ENCODE measurements at regions not wholly inside any gene's neighbourhood (a gene's known extent, or its start where the extent isn't known, plus 50 kb on each side); places are given as distances from the start of the nearest gene placed in this dataset.

DNA sequence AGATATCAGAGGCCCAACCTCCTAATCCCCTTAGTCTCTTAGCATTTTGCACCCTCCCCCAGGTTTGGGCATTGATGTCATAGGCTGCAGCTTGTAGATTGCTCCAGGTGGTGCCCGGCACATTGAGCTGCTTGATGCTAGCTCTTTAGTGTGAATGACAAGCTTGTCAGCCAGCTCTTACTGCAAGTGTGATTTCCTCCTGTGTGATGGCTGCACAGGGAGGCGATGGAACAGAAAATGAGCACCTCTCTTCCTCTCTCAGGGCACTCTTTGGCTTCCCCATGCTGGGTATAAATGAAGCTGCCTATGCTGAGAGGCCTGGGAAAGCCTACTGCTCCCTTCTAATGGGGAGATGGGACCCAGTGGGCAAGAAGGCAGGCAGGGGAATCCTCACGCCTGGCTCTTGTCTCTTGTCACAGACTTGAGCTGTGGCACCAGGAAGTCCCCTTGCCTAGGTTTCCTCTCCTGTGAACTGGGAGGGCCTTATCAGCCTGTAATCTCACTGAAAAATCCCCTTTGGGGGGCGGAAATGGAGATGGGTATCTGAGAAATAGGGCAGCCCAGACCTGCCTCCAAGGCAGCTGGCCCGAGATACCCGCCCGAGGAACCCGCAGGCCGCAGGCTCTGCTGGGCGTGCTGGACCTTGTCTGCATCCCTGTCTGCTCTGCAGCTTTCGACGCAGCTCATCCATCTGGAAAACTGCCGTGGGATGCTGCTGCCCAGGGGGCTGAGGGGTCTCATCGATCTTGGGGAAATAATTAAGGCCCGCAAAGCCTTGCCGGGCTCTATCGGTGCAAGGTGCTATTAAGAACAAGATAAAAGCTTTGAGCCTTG, 163.5 kb upstream of the CXCR4 start:
- SMC1A ChIA-PET (ENCODE audit: uncharacterized antibody, unreplicated experiment): interaction anchor here (0.6 to 11.1 kb wide), 31 partner anchors 8 to 248 kb away, joined by 3 to 166 read pairs (median 4); no protein-coding TSS in a partner anchor
- intact Hi-C loops (cut with micrococcal nuclease; ENCODE audit: unreplicated experiment): no loop called here
- no TSS peak for BruUV-seq (replicated peaks)
- Histone ChIP-seq H3K79me2 (ENCODE audit: control insufficient read depth, insufficient read depth, low read length) (no peaks in the 10 kb centered on the region), H3K27me3 (replicated peaks in 1 of 2; ENCODE audit: control insufficient read depth in 2 of 2, insufficient read depth in 2 of 2, low read length in 1 of 2) (no peaks in the 10 kb centered on the region; a peak in 1 of 4 replicates), H3K9me3 (replicated peaks; ENCODE audit: control insufficient read depth, insufficient read depth, low read length) (no peaks in the 10 kb centered on the region; the same call in 1 of the 3 replicates), H4K20me1 (ENCODE audit: control insufficient read depth, insufficient read depth) (no peaks in the 10 kb centered on the region), H2AFZ (ENCODE audit: control insufficient read depth, low read depth, low read length) (peak overlapping the region; percentile 79), H3K27ac (ENCODE audit: control insufficient read depth, insufficient read depth) (no peak overlapping the region), H3K4me1 (ENCODE audit: control insufficient read depth, insufficient read depth, low read length) (peaks cover 22% of the 10 kb centered on the region), H3K4me2 (ENCODE audit: control insufficient read depth, insufficient read depth) (peak overlapping the region; percentile 33; the same call in 1 of the 2 replicates), H3K9ac (ENCODE audit: control insufficient read depth, insufficient read depth, low read length) (no peak overlapping the region), H3K36me3 (ENCODE audit: control insufficient read depth in 2 of 2, insufficient read depth in 2 of 2, low read length in 1 of 2) (no peaks in the 10 kb centered on the region), H3K4me3 (no peak overlapping the region)
- POLR2A ChIA-PET: interaction anchor here (1.0 to 4.0 kb wide), 12 partner anchors 24 to 95 kb away, joined by 3 to 14 read pairs (median 4); no protein-coding TSS in a partner anchor
- 77% methylated on average over 17 of the region's 17 CpGs for WGBS (ENCODE audit: insufficient coverage, insufficient replicate concordance, low lambda C conversion rate, missing lambda C conversion rate)
- CTCF ChIA-PET: interaction anchor here (0.7 to 5.4 kb wide), 15 partner anchors 12 to 148 kb away, joined by 3 to 31 read pairs (median 5); no protein-coding TSS in a partner anchor
- ATAC-seq: peak; percentile 85
- DNase-seq (ENCODE audit: low read depth, low spot score): peak; percentile 25
- no peak for FAIRE-seq
- RAD21 ChIA-PET (ENCODE audit: unreplicated experiment): interaction anchor here (0.8 to 3.3 kb wide), 33 partner anchors 13 to 266 kb away, joined by 3 to 53 read pairs (median 6); no protein-coding TSS in a partner anchor
- in situ Hi-C loops (cut with MboI): no loop called here
- TF ChIP-seq, protein P1, sequence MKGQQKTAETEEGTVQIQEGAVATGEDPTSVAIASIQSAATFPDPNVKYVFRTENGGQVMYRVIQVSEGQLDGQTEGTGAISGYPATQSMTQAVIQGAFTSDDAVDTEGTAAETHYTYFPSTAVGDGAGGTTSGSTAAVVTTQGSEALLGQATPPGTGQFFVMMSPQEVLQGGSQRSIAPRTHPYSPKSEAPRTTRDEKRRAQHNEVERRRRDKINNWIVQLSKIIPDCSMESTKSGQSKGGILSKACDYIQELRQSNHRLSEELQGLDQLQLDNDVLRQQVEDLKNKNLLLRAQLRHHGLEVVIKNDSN (IDR thresholded peaks at IDR 0.05; ENCODE audit: borderline replicate concordance, extremely low read length, insufficient read depth, low read depth, low read length): no peak
- TF ChIP-seq MEF2A (IDR thresholded peaks at IDR 0.05; ENCODE audit: insufficient read depth, low read depth, low read length): no peak
- TF ChIP-seq, protein P2, sequence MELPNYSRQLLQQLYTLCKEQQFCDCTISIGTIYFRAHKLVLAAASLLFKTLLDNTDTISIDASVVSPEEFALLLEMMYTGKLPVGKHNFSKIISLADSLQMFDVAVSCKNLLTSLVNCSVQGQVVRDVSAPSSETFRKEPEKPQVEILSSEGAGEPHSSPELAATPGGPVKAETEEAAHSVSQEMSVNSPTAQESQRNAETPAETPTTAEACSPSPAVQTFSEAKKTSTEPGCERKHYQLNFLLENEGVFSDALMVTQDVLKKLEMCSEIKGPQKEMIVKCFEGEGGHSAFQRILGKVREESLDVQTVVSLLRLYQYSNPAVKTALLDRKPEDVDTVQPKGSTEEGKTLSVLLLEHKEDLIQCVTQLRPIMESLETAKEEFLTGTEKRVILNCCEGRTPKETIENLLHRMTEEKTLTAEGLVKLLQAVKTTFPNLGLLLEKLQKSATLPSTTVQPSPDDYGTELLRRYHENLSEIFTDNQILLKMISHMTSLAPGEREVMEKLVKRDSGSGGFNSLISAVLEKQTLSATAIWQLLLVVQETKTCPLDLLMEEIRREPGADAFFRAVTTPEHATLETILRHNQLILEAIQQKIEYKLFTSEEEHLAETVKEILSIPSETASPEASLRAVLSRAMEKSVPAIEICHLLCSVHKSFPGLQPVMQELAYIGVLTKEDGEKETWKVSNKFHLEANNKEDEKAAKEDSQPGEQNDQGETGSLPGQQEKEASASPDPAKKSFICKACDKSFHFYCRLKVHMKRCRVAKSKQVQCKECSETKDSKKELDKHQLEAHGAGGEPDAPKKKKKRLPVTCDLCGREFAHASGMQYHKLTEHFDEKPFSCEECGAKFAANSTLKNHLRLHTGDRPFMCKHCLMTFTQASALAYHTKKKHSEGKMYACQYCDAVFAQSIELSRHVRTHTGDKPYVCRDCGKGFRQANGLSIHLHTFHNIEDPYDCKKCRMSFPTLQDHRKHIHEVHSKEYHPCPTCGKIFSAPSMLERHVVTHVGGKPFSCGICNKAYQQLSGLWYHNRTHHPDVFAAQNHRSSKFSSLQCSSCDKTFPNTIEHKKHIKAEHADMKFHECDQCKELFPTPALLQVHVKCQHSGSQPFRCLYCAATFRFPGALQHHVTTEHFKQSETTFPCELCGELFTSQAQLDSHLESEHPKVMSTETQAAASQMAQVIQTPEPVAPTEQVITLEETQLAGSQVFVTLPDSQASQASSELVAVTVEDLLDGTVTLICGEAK (IDR thresholded peaks at IDR 0.05; ENCODE audit: borderline replicate concordance): no peak
- no peak for TF ChIP-seq SUZ12 (IDR thresholded peaks at IDR 0.05; ENCODE audit: unreplicated experiment)
- TF ChIP-seq RELA (IDR thresholded peaks at IDR 0.05; ENCODE audit: borderline replicate concordance, partially characterized antibody): peak; percentile 57
- TF ChIP-seq EGR1 (IDR thresholded peaks at IDR 0.05; ENCODE audit: borderline replicate concordance in 1 of 2, low read depth in 2 of 2, low read length in 2 of 2): no peak
- no peak for TF ChIP-seq TAF1 (IDR thresholded peaks at IDR 0.05; ENCODE audit: borderline replicate concordance, low read depth, low read length)
- TF ChIP-seq, protein P3, sequence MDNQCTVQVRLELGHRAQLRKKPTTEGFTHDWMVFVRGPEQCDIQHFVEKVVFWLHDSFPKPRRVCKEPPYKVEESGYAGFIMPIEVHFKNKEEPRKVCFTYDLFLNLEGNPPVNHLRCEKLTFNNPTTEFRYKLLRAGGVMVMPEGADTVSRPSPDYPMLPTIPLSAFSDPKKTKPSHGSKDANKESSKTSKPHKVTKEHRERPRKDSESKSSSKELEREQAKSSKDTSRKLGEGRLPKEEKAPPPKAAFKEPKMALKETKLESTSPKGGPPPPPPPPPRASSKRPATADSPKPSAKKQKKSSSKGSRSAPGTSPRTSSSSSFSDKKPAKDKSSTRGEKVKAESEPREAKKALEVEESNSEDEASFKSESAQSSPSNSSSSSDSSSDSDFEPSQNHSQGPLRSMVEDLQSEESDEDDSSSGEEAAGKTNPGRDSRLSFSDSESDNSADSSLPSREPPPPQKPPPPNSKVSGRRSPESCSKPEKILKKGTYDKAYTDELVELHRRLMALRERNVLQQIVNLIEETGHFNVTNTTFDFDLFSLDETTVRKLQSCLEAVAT (IDR thresholded peaks at IDR 0.05): peak; percentile 96
- no peak for TF ChIP-seq ZBED1 (IDR thresholded peaks at IDR 0.05; ENCODE audit: borderline replicate concordance)
- TF ChIP-seq SPI1 (IDR thresholded peaks at IDR 0.05; ENCODE audit: borderline replicate concordance, insufficient read depth, low read depth, low read length): no peak
- TF ChIP-seq ZSCAN29 (IDR thresholded peaks at IDR 0.05): no peak
- TF ChIP-seq, protein P4, sequence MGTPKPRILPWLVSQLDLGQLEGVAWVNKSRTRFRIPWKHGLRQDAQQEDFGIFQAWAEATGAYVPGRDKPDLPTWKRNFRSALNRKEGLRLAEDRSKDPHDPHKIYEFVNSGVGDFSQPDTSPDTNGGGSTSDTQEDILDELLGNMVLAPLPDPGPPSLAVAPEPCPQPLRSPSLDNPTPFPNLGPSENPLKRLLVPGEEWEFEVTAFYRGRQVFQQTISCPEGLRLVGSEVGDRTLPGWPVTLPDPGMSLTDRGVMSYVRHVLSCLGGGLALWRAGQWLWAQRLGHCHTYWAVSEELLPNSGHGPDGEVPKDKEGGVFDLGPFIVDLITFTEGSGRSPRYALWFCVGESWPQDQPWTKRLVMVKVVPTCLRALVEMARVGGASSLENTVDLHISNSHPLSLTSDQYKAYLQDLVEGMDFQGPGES (IDR thresholded peaks at IDR 0.05): no peak

Measured in GM12878 (cell line).